GM12864 (cell line): ENCODE measurements at regions not wholly inside any gene's neighbourhood (a gene's known extent, or its start where the extent isn't known, plus 50 kb on each side); places are given as distances from the start of the nearest gene placed in this dataset.

Experiments used
- DNase-seq: peaks from one replicate; pipeline ENCODE4 v3.0.0-alpha.2; 2011; ENCODE audit warnings: low read depth
- H3K4me3 ChIP-seq: 2 replicates; pipeline ENCODE4 v1.5.1; 2011; ENCODE audit warnings: mild to moderate bottlenecking, low read depth, low read length, control low read depth
- CTCF ChIP-seq: IDR thresholded peaks from 2 replicates; pipeline ENCODE4 v1.5.1; 2011; ENCODE audit warnings: low read depth, mild to moderate bottlenecking, moderate library complexity, low read length, control low read depth, inconsistent platforms; ENCODE audit errors: missing control alignments

GRCh38 chr6:125354649-125355048 is 52.9 kb upstream of the HDDC2 start:
- no peak for DNase-seq
- TF ChIP-seq CTCF, result no peak
- H3K4me3 ChIP-seq, result no peak overlapping the region

- H3K4me3 ChIP-seq, result no peak overlapping the region
Observed at GRCh38 chr6:125356884-125357283, 55.1 kb upstream of the HDDC2 start.

GRCh38 chr6:125357515-125358256 is 55.9 kb upstream of the HDDC2 start:
- TF ChIP-seq CTCF, result no peak
- no peak overlapping the region for H3K4me3 ChIP-seq
- DNase-seq, result no peak

More at GRCh38 chr6:125356884-125357283, 55.1 kb upstream of the HDDC2 start:
- DNase-seq, result no peak
- no peak for TF ChIP-seq CTCF

- DNase-seq, result no peak
- no peak overlapping the region for H3K4me3 ChIP-seq
- TF ChIP-seq CTCF, result no peak
Observed at GRCh38 chr6:125358898-125359297, 57.1 kb upstream of the HDDC2 start.

- H3K4me3 ChIP-seq, result no peak overlapping the region
- TF ChIP-seq CTCF, result no peak
- no peak for DNase-seq
Observed at GRCh38 chr6:125361868-125362267, 60.1 kb upstream of the HDDC2 start.

- TF ChIP-seq CTCF, result no peak
- H3K4me3 ChIP-seq, result no peak overlapping the region
- DNase-seq, result no peak
Observed at GRCh38 chr6:125363039-125363823, 61.5 kb upstream of the HDDC2 start.

GRCh38 chr6:125363824-125364165 is 62.0 kb upstream of the HDDC2 start:
- no peak for TF ChIP-seq CTCF
- no peak for DNase-seq
- H3K4me3 ChIP-seq, result no peak overlapping the region
